GM08714 (cell line): ENCODE measurements at regions not wholly inside any gene's neighbourhood (a gene's known extent, or its start where the extent isn't known, plus 50 kb on each side); places are given as distances from the start of the nearest gene placed in this dataset.

Experiments used
- H3K4me3 ChIP-seq: fragments of 200-500 bp; sonication (Bioruptor generic); 2 replicates; pipeline ENCODE4 v1.5.1; 2014; ENCODE audit warnings: mild to moderate bottlenecking, low read length, inconsistent platforms
- ZNF274 ChIP-seq: IDR thresholded peaks from 2 replicates; pipeline ENCODE4 v1.6.1; 2012; ENCODE audit warnings: mild to moderate bottlenecking, low read depth, low read length

GRCh38 chr1:181160322-181160721 lies 71.8 kb downstream of the IER5 start:
- TF ChIP-seq ZNF274 = no peak
- no peak overlapping the region for H3K4me3 ChIP-seq

- no peak for TF ChIP-seq ZNF274
- no peak overlapping the region for H3K4me3 ChIP-seq
These were observed 72.7 kb downstream of the IER5 start for GRCh38 chr1:181160998-181161870.

GRCh38 chr1:181163662-181164061 lies 75.2 kb downstream of the IER5 start:
- no peak for TF ChIP-seq ZNF274
- no peak overlapping the region for H3K4me3 ChIP-seq

GRCh38 chr1:181166377-181167196 lies 78.1 kb downstream of the IER5 start:
- H3K4me3 ChIP-seq = no peak overlapping the region
- TF ChIP-seq ZNF274 = no peak

- H3K4me3 ChIP-seq = no peak overlapping the region
- no peak for TF ChIP-seq ZNF274
These were observed 80.9 kb downstream of the IER5 start for GRCh38 chr1:181169281-181169865.

GRCh38 chr1:181170194-181170593 lies 81.7 kb downstream of the IER5 start:
- H3K4me3 ChIP-seq = no peak overlapping the region
- TF ChIP-seq ZNF274 = no peak

GRCh38 chr1:181172082-181172481 lies 83.6 kb downstream of the IER5 start:
- no peak overlapping the region for H3K4me3 ChIP-seq
- TF ChIP-seq ZNF274 = no peak

- no peak overlapping the region for H3K4me3 ChIP-seq
- no peak for TF ChIP-seq ZNF274
These were observed 85.4 kb downstream of the IER5 start for GRCh38 chr1:181173761-181174447.

GRCh38 chr1:181174861-181175260 lies 86.4 kb downstream of the IER5 start:
- H3K4me3 ChIP-seq = no peak overlapping the region
- no peak for TF ChIP-seq ZNF274

GRCh38 chr1:181175356-181175910 lies 86.9 kb downstream of the IER5 start:
- no peak overlapping the region for H3K4me3 ChIP-seq
- TF ChIP-seq ZNF274 = no peak

GRCh38 chr1:181175955-181176354 lies 87.5 kb downstream of the IER5 start:
- no peak overlapping the region for H3K4me3 ChIP-seq

GRCh38 chr1:181178241-181178879 lies 89.9 kb downstream of the IER5 start:
- H3K4me3 ChIP-seq = no peak overlapping the region
- no peak for TF ChIP-seq ZNF274

More at GRCh38 chr1:181175955-181176354, 87.5 kb downstream of the IER5 start:
- no peak for TF ChIP-seq ZNF274

GRCh38 chr1:181179279-181179986 lies 90.9 kb downstream of the IER5 start:
- no peak overlapping the region for H3K4me3 ChIP-seq
- no peak for TF ChIP-seq ZNF274

- no peak overlapping the region for H3K4me3 ChIP-seq
- TF ChIP-seq ZNF274 = no peak
These were observed 91.5 kb downstream of the IER5 start for GRCh38 chr1:181179987-181180365.
